ENCODE measurements at regions not wholly inside any gene's neighbourhood (a gene's known extent, or its start where the extent isn't known, plus 50 kb on each side); places are given as distances from the start of the nearest gene placed in this dataset.

DNA sequence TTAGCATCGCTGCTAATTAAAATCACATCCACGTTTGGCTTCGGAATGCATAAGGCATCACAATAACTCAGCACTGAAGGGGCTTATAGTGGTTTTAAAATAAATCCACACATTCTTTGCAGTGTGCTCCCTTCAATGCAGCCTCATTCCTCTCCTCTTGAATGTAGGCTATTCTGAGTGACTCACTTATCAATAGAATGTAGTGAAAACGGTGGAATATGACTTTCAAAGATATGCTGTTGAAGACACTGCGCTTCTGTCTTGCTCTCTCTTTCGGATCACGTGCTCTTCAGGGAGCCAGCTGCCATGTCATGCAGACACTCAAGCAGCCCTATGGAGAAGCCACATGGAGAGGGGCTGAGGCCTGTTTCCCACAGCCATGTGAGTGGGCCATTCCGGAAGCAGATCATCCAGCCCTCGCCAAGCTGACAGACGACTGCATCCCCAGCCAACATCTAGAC lies 87.4 kb downstream of the CRYGS start:
- ChIA-PET CTCF (interaction anchor here (1.0 to 1.3 kb wide), 2 partner anchors 25 to 31 kb away, joined by 4 to 5 read pairs; no protein-coding TSS in a partner anchor), POLR2A (no interaction called here)
- Histone ChIP-seq H3K36me3 (ENCODE audit: control insufficient read depth, insufficient read depth, low read length) (no peaks in the 10 kb centered on the region), H3K27me3 (ENCODE audit: control insufficient read depth, insufficient read depth, low read length) (no peaks in the 10 kb centered on the region; the same call in 1 of the 2 replicates), H3K4me3 (ENCODE audit: low read depth, low read length) (no peak overlapping the region)
- TF ChIP-seq, protein P1, sequence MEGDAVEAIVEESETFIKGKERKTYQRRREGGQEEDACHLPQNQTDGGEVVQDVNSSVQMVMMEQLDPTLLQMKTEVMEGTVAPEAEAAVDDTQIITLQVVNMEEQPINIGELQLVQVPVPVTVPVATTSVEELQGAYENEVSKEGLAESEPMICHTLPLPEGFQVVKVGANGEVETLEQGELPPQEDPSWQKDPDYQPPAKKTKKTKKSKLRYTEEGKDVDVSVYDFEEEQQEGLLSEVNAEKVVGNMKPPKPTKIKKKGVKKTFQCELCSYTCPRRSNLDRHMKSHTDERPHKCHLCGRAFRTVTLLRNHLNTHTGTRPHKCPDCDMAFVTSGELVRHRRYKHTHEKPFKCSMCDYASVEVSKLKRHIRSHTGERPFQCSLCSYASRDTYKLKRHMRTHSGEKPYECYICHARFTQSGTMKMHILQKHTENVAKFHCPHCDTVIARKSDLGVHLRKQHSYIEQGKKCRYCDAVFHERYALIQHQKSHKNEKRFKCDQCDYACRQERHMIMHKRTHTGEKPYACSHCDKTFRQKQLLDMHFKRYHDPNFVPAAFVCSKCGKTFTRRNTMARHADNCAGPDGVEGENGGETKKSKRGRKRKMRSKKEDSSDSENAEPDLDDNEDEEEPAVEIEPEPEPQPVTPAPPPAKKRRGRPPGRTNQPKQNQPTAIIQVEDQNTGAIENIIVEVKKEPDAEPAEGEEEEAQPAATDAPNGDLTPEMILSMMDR (IDR thresholded peaks at IDR 0.05; ENCODE audit: insufficient read depth, low read depth, low read length): no peak
- DNase-seq (ENCODE audit: low read depth): no peak

DNA sequence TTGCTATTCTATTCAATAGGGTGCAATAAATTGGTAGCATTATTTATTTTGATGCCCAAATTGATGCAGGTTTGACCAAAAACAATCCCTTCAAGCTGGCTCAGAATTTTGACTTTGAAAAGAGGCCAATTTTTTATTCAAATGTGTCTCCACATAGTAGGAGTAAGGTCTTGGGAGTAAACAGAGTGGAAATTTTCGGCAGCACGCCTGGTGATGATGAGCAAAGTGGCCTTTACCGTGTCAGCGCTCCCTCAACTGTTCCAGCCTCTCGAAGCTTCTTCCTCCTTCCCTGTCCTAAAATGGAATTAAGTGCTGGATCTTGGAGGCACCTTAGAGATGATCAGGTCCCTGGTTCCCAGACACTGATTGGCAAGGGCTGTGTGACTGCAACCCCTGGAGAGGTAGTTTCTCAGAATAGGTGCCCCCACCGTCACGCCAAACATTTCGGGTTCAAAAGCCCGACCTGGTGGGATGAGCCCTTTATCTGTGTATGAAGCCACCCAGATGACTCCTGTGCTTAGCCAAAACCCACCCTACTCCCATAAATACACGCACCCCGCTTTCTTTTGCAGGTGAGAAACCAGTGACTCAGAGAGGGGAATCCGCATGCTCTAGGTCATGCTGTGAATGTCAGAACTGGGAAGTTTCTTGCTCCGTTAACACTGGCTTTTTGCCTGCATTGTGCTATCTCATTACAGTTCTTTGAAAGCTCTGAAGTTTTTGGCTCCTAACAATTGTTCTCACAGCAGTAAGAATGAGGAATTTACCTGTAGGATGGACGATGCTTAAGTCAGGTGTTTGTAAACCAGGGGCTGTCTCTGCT lies 89.1 kb downstream of the CRYGS start:
- ChIA-PET POLR2A (no interaction called here), CTCF (no interaction called here)
- Histone ChIP-seq H3K27me3 (ENCODE audit: control insufficient read depth, insufficient read depth, low read length) (no peaks in the 10 kb centered on the region; the same call in 1 of the 2 replicates), H3K4me3 (ENCODE audit: low read depth, low read length) (no peak overlapping the region), H3K36me3 (ENCODE audit: control insufficient read depth, insufficient read depth, low read length) (no peaks in the 10 kb centered on the region)
- DNase-seq (ENCODE audit: low read depth): no peak
- TF ChIP-seq, protein P1 (IDR thresholded peaks at IDR 0.05; ENCODE audit: insufficient read depth, low read depth, low read length): no peak

DNA sequence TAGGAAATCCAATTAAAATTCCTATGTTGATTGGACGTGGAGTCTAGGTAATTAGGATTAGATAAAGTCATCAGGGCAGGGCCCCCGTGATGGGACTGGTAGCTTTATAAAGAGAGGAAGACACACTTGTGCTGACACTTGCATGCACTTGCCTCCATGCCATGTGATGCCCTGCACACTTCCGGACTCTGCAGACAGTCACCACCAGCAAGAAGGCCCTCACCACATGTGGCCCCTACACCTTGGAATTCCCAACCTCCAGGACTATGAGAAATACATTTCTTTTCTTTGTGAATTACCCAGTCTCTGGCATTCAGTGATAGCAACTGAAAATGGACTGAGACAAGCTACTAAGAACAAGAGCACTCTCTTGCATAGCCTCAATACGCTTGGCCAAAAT lies 90.6 kb downstream of the CRYGS start:
- H3K36me3 ChIP-seq (ENCODE audit: control insufficient read depth, insufficient read depth, low read length): no peaks in the 10 kb centered on the region
- no peak for DNase-seq (ENCODE audit: low read depth)
- H3K4me3 ChIP-seq (ENCODE audit: low read depth, low read length): no peak overlapping the region
- no peaks in the 10 kb centered on the region; the same call in 1 of the 2 replicates for H3K27me3 ChIP-seq (ENCODE audit: control insufficient read depth, insufficient read depth, low read length)
- ChIA-PET POLR2A (no interaction called here), CTCF (no interaction called here)
- TF ChIP-seq, protein P1 (IDR thresholded peaks at IDR 0.05; ENCODE audit: insufficient read depth, low read depth, low read length): no peak

- Histone ChIP-seq H3K36me3 (ENCODE audit: control insufficient read depth, insufficient read depth, low read length) (no peaks in the 10 kb centered on the region), H3K27me3 (ENCODE audit: control insufficient read depth, insufficient read depth, low read length) (peaks cover 4% of the 10 kb centered on the region; the same call in 1 of the 2 replicates), H3K4me3 (ENCODE audit: low read depth, low read length) (no peak overlapping the region)
- TF ChIP-seq, protein P1 (IDR thresholded peaks at IDR 0.05; ENCODE audit: insufficient read depth, low read depth, low read length): no peak
- ChIA-PET CTCF (no interaction called here), POLR2A (no interaction called here)
- peak; percentile 46 for DNase-seq (ENCODE audit: low read depth)
Measured at GRCh38 chr3:186452517-186452916, 90.5 kb upstream of the DGKG start.

DNA sequence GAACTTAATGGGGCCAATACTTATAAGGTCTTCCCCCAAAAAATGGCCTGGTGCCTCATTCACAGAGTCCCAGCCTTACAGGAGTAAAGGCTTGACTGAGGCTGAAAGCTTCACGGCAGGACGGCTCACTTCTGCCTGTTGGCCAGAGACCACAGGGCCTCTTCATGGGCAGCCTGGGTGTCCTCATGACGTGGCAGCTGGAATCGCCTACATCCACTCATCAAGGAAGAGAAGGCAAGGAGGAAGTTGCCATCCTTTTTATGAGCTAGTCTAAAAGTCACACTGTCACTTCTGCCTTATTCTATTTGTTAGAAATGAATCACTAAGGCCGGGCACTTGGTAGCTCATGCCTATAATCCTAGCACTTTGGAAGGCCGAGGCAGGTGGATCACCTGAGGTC lies 89.3 kb upstream of the DGKG start:
- CTCF ChIA-PET: no interaction called here
- POLR2A ChIA-PET: no interaction called here
- H3K27me3 ChIP-seq (ENCODE audit: control insufficient read depth, insufficient read depth, low read length): peaks cover 6% of the 10 kb centered on the region
- no peak overlapping the region for H3K4me3 ChIP-seq (ENCODE audit: low read depth, low read length)
- no peak for DNase-seq (ENCODE audit: low read depth)
- H3K36me3 ChIP-seq (ENCODE audit: control insufficient read depth, insufficient read depth, low read length): no peaks in the 10 kb centered on the region
- TF ChIP-seq, protein P1 (IDR thresholded peaks at IDR 0.05; ENCODE audit: insufficient read depth, low read depth, low read length): no peak

Measured in BJ (cell line).